GM18867 (cell line): ENCODE measurements at regions not wholly inside any gene's neighbourhood (a gene's known extent, or its start where the extent isn't known, plus 50 kb on each side); places are given as distances from the start of the nearest gene placed in this dataset.
"Not testable (repeated sequence)": the region's sequence is repeated elsewhere in the genome, so short reads cannot be mapped to it uniquely, and the experiment has no call there.

Experiments
- ATAC-seq: cut with Tn5 transposase; IDR thresholded peaks from one replicate; pipeline ENCODE4 v1.9.1; 2021; ENCODE audit warnings: mild to moderate bottlenecking, moderate library complexity; ENCODE audit not compliant: unreplicated experiment

- not testable (repeated sequence) for ATAC-seq
These were observed 1353.9 kb upstream of the CDH18 start for GRCh38 chr5:21341948-21342261.

- ATAC-seq: not testable (repeated sequence)
These were observed 1353.4 kb upstream of the CDH18 start for GRCh38 chr5:21341203-21341947.

- ATAC-seq: not testable (repeated sequence)
These were observed 1352.2 kb upstream of the CDH18 start for GRCh38 chr5:21340233-21340632.

GRCh38 chr5:21336478-21336877 is 1348.5 kb upstream of the CDH18 start:
- not testable (repeated sequence) for ATAC-seq

- ATAC-seq: not testable (repeated sequence)
These were observed 1327.4 kb upstream of the CDH18 start for GRCh38 chr5:21315376-21315775.

GRCh38 chr5:21301205-21301604 is 1313.2 kb upstream of the CDH18 start:
- not testable (repeated sequence) for ATAC-seq

GRCh38 chr5:21274361-21274760 is 1286.4 kb upstream of the CDH18 start:
- not testable (repeated sequence) for ATAC-seq

- no peak for ATAC-seq
These were observed 1275.4 kb upstream of the CDH18 start for GRCh38 chr5:21263361-21263760.

GRCh38 chr5:21254161-21254560 is 1266.2 kb upstream of the CDH18 start:
- no peak for ATAC-seq

GRCh38 chr5:21244982-21245381 is 1257.0 kb upstream of the CDH18 start:
- ATAC-seq: no peak

- no peak for ATAC-seq
These were observed 1250.8 kb upstream of the CDH18 start for GRCh38 chr5:21238786-21239185.

GRCh38 chr5:21237461-21237860 is 1249.5 kb upstream of the CDH18 start:
- no peak for ATAC-seq

- ATAC-seq: no peak
These were observed 1249.0 kb upstream of the CDH18 start for GRCh38 chr5:21236971-21237427.

GRCh38 chr5:21236104-21236503 is 1248.1 kb upstream of the CDH18 start:
- no peak for ATAC-seq

- ATAC-seq: no peak
These were observed 1237.4 kb upstream of the CDH18 start for GRCh38 chr5:21225223-21226064.

- no peak for ATAC-seq
These were observed 1233.6 kb upstream of the CDH18 start for GRCh38 chr5:21221616-21222015.

- no peak for ATAC-seq
These were observed 1232.0 kb upstream of the CDH18 start for GRCh38 chr5:21219966-21220365.

- no peak for ATAC-seq
These were observed 1231.3 kb upstream of the CDH18 start for GRCh38 chr5:21219251-21219650.

GRCh38 chr5:21212026-21212425 is 1224.0 kb upstream of the CDH18 start:
- ATAC-seq: no peak

GRCh38 chr5:21209409-21209808 is 1221.4 kb upstream of the CDH18 start:
- no peak for ATAC-seq

GRCh38 chr5:21199087-21199486 is 1211.1 kb upstream of the CDH18 start:
- ATAC-seq: no peak

- no peak for ATAC-seq
These were observed 1207.1 kb upstream of the CDH18 start for GRCh38 chr5:21195145-21195544.
